Adrenal gland (tissue), 9 donors: ENCODE measurements at regions not wholly inside any gene's neighbourhood (a gene's known extent, or its start where the extent isn't known, plus 50 kb on each side); places are given as distances from the start of the nearest gene placed in this dataset.

Experiments
- DNase-seq, 7 donors: peaks; one replicate each; pipeline ENCODE4 v3.0.0-alpha.2; 2019 to 2020
- H3K27ac ChIP-seq, 5 donors: fragments of 200-600 bp; sonication (generic) in 4 of 5; 1 replicate in 3 of 5; 2 replicates in 2 of 5; pipeline versions ENCODE4 v1.5.1 to v1.8.0; 2016 to 2020; ENCODE audit warnings: mild to moderate bottlenecking in 1 of 5
- H3K27me3 ChIP-seq: fragments of 200-600 bp; 2 replicates; pipeline ENCODE4 v1.8.0; 2021
- H3K36me3 ChIP-seq, 2 donors: fragments of 200-600 bp; replicated peaks in 1 of 2; 1 replicate in 1 of 2; 2 replicates in 1 of 2; pipeline versions ENCODE4 v1.5.1 to v1.8.0; 2018 to 2022
- H3K4me1 ChIP-seq, 2 donors: fragments of 200-600 bp; replicated peaks in 1 of 2; 1 replicate in 1 of 2; 2 replicates in 1 of 2; pipeline versions ENCODE4 v1.5.1 to v1.8.0; 2018 to 2021
- H3K4me3 ChIP-seq, 4 donors: fragments of 200-600 bp; sonication (generic) in 3 of 4; one replicate each; pipeline ENCODE4 v1.5.1; 2016 to 2018
- H3K9me3 ChIP-seq, 3 donors: fragments of 200-600 bp; sonication (generic) in 1 of 3; replicated peaks in 1 of 3; 1 replicate in 2 of 3; 2 replicates in 1 of 3; pipeline versions ENCODE4 v1.5.1 to v1.8.0; 2016 to 2021
- POLR2A ChIP-seq, 2 donors: fragments of 450-650 bp; IDR thresholded peaks; one replicate each; pipeline ENCODE4 v1.6.1; 2017; ENCODE audit warnings: antibody characterized with exemption in 2 of 2, mild to moderate bottlenecking in 2 of 2, moderate library complexity in 1 of 2
- WGBS, 4 donors: extraction: QIAGEN DNeasy Blood & Tissue Kit in 2 of 4; methylation state at CpG; one replicate each; pipeline versions ENCODE4 v1.1.5 to v1.1.7; 2013 to 2017; 5-methylcytosine and 5-hydroxymethylcytosine counted together
- intact Hi-C, 2 donors: fragments of 100-400 bp; cut with DNase I; formaldehyde crosslinking; loops; one replicate each; pipeline versions ENCODE4 v1.14.1 to v1.15.0; 2022 to 2023
- TF ChIP-seq, protein P1 (sequence below), 6 experiments: fragments of 450-650 bp in 4 of 6; fragments of 200-600 bp in 2 of 6; sonication (generic) in 1 of 6; IDR thresholded peaks; 1 replicate in 5 of 6; 2 replicates in 1 of 6; pipeline versions ENCODE4 v1.5.1 to v1.8.0; 2016 to 2021; ENCODE audit warnings: antibody characterized with exemption in 6 of 6, mild to moderate bottlenecking in 2 of 6, moderate library complexity in 1 of 6
- donor health status: healthy with polysubstance abuse.
- donor health status: Bipolar disorder and iron deficiency.
- donor health status: DM: yes; HTN: yes; CAD: no.
- donor health status: DM: no; HTN: no; CAD: no.
- donor health status: DM: no; HTN: no; CAD: no.

DNA sequence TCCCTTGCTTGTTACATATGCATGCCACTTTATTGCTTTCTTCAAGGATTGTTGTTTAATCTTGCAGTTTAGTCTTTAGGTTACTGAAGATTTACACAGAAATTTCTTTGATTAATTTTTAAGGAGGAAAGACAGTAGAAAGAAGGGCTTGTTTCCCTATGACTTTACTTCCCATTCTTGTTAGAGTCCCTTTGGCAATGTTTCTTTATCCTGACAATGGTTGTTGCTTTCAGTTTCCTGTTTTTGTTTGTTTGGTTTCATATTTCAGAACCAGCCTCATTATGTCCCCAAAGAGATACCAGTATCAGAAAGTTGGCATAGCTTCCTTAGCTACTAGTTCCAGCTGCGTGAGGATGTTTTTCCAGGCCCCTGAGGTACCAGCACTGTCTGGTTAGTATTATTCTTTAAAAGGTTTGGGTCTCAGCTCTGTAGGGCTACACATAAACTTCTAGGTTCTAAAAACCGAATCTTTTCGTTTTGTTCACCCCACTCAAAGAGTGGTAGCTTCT is 61.3 kb upstream of the UNC5C start:
- H3K4me1 ChIP-seq, result no peaks in the 10 kb centered on the region
- no peak for TF ChIP-seq POLR2A (IDR thresholded peaks at IDR 0.05)
- TF ChIP-seq, protein P1, sequence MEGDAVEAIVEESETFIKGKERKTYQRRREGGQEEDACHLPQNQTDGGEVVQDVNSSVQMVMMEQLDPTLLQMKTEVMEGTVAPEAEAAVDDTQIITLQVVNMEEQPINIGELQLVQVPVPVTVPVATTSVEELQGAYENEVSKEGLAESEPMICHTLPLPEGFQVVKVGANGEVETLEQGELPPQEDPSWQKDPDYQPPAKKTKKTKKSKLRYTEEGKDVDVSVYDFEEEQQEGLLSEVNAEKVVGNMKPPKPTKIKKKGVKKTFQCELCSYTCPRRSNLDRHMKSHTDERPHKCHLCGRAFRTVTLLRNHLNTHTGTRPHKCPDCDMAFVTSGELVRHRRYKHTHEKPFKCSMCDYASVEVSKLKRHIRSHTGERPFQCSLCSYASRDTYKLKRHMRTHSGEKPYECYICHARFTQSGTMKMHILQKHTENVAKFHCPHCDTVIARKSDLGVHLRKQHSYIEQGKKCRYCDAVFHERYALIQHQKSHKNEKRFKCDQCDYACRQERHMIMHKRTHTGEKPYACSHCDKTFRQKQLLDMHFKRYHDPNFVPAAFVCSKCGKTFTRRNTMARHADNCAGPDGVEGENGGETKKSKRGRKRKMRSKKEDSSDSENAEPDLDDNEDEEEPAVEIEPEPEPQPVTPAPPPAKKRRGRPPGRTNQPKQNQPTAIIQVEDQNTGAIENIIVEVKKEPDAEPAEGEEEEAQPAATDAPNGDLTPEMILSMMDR (IDR thresholded peaks at IDR 0.05), result no peak
- no peak overlapping the region for H3K27ac ChIP-seq
- no peaks in the 10 kb centered on the region for H3K36me3 ChIP-seq
- WGBS, 4 donors, result 77 to 84% (median 82%) methylated on average over 3 of the region's 3 CpGs
- no peaks in the 10 kb centered on the region for H3K9me3 ChIP-seq
- intact Hi-C loops, result no loop called here
- no peak overlapping the region for H3K4me3 ChIP-seq
- DNase-seq, result no peak
- no peaks in the 10 kb centered on the region for H3K27me3 ChIP-seq

DNA sequence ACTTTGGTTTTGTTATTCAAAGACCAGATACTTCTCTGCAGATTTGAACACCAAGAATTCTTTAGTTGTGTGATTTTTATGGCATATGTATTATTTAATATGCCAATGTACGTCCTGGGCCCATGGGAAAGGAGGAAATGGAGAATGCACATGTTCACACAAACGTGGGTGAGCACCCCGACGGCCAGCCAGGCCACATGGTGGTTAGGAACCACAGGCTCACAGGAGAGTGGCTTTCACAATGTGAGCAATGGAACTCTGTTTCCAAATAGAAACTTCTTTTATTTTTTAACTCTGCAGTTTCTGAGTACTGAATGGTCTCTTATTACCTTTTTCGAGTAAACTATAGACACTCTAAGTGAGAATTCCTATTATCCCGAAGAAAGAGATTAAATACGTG is 58.0 kb upstream of the UNC5C start:
- Histone ChIP-seq H3K27me3 (no peaks in the 10 kb centered on the region), H3K27ac (no peak overlapping the region), H3K9me3 (no peaks in the 10 kb centered on the region), H3K36me3 (no peaks in the 10 kb centered on the region), H3K4me1 (no peaks in the 10 kb centered on the region), H3K4me3 (no peak overlapping the region)
- 73 to 88% (median 80%) methylated on average over 7 of the region's 7 CpGs for WGBS, 4 donors
- no peak for DNase-seq
- intact Hi-C loops, result no loop called here
- TF ChIP-seq, protein P1 (IDR thresholded peaks at IDR 0.05), result no peak
- TF ChIP-seq POLR2A (IDR thresholded peaks at IDR 0.05), result no peak

DNA sequence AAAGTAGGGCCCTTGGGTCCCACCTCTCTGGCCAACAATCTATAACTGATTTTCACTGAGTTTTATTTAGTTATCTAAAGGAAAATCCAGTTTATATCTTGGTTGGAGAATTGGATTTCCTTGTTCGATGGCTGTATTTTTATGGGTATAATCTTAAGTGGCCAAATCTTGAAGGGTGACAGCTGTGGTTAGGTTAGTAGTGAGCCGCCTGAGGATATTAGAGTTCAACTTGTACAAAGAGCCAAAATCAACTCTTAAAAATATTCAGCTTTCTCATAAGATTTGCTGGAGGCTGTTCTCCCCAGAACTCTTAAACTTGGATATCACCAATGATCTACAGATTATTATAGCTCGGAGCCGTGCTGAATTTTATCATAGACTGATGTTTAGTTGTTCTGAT is 54.6 kb upstream of the UNC5C start:
- no peaks in the 10 kb centered on the region for H3K27me3 ChIP-seq
- H3K4me3 ChIP-seq, result no peak overlapping the region
- H3K36me3 ChIP-seq, result no peaks in the 10 kb centered on the region
- TF ChIP-seq POLR2A (IDR thresholded peaks at IDR 0.05), result no peak
- TF ChIP-seq, protein P1 (IDR thresholded peaks at IDR 0.05), result no peak
- no peak for DNase-seq
- WGBS, 4 donors, result 70 to 83% (median 80%) methylated on average over 4 of the region's 4 CpGs
- no peaks in the 10 kb centered on the region for H3K4me1 ChIP-seq
- intact Hi-C loops, result no loop called here
- H3K9me3 ChIP-seq, result no peaks in the 10 kb centered on the region
- H3K27ac ChIP-seq, result no peak overlapping the region

DNA sequence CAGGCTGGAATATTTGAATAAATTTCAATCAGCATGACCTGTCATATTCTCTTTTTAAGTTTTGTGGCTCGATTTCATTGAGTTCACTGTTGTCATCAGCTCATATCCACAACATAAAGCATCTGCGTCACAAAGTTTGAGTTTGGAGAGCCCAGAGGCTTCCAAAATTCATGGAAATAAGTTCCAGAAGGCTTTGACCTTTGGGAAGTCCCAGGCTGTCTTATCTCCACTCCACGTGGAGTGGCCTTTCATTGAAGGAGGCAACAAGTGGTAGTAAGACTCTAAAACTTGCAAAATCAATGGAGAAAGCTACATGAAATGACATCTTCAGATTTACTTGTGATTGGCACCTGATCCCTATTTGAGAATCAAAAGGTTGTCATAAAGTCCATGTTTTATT is 54.1 kb upstream of the UNC5C start:
- H3K4me3 ChIP-seq, result no peak overlapping the region
- no peak for DNase-seq
- intact Hi-C loops, result no loop called here
- H3K9me3 ChIP-seq, result no peaks in the 10 kb centered on the region
- H3K27ac ChIP-seq, result no peak overlapping the region
- WGBS, 4 donors, result 64 to 78% (median 75%) methylated on average over 3 of the region's 3 CpGs
- no peaks in the 10 kb centered on the region for H3K27me3 ChIP-seq
- no peaks in the 10 kb centered on the region for H3K36me3 ChIP-seq
- TF ChIP-seq, protein P1 (IDR thresholded peaks at IDR 0.05), result no peak
- no peak for TF ChIP-seq POLR2A (IDR thresholded peaks at IDR 0.05)
- H3K4me1 ChIP-seq, result no peaks in the 10 kb centered on the region
